ENCODE measurements at regions not wholly inside any gene's neighbourhood (a gene's known extent, or its start where the extent isn't known, plus 50 kb on each side); places are given as distances from the start of the nearest gene placed in this dataset.
"Not testable (repeated sequence)": the region's sequence is repeated elsewhere in the genome, so short reads cannot be mapped to it uniquely, and the experiment has no call there.

DNA sequence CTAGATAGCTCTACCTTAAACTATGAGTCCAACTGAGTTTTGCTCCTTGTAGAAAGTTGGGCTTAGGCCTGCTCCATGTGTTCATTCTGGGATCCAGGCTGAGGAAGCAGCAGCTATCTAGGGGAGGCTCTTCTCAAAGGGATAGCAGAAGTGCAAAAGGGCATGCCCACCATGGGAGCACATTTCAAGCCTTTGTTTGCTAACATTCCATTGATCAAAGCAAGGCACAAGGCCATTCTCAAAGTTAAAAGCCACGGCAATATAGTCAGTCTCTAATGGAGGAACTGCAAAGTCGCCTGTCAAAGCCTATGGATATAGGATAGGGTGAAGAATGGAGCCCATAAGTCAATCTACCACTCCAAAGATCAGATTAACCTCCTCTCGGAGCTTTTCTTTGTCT is 488.1 kb upstream of the ARX start:
- no peak for DNase-seq (ENCODE audit: low read depth)

DNA sequence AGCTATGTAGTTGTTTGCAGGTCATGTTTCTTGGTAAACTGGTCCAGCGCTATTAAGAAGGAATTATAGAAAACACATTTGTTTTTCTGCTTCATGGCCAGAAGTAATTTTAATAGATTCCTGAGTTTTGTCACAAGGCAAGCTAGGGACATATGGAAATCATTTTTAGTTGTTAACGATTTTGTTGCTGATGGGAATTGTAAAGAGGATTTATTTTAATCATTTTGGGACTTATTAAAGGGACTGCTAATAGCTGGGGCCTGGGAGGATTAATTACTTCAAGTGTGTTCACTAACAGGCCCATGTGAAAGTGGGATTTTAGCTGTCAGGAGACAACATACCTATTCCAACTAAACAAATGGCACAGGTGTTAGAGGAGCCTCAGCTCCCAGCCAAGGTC is 492.0 kb upstream of the ARX start:
- DNase-seq (ENCODE audit: low read depth): no peak

DNA sequence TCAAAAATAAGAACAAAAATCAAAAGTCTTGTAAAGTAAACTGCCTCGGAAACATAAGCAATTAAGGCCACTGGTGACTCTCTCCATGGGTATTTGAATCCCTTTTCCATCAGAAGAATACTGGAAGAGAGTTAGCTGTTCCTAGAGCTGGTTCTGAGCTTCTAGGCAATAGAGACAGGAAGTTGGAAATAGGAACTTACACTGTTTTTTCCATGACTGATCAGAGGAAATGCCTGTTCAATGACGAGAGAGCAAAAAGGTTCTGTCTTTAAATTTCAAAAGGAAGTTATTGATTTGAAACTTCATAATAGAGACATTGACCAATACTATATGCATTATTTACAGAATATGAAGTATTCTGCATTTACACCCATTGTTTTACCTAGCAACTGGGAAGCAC is 503.5 kb upstream of the ARX start:
- DNase-seq (ENCODE audit: low read depth): peak; percentile 17

DNA sequence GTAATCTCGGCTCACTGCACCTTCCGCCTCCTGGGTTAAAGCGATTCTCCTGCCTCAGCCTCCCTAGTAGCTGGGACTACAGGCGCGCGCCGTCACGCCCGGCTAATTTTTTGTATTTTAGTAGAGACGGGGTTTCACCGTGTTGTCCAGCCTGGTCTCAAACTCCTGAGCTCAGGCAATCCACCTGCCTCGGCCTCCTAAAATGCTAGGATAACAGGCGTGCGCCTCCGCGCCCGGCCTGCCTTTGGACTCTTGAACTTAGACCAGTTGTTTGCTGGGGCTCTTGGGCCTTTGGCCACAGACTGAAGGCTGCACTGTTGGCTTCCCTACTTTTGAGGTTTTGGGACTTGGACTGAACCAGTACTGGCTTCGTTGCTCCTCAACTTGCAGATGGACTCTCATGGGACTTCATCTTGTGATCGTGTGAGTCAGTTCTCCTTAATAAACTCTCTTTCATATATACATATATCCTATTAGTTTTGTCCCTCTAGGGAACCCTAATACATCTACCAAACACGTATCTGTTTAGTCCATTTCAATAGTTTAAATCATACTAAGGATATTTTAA is 506.8 kb upstream of the ARX start:
- DNase-seq (ENCODE audit: low read depth): not testable (repeated sequence)

DNA sequence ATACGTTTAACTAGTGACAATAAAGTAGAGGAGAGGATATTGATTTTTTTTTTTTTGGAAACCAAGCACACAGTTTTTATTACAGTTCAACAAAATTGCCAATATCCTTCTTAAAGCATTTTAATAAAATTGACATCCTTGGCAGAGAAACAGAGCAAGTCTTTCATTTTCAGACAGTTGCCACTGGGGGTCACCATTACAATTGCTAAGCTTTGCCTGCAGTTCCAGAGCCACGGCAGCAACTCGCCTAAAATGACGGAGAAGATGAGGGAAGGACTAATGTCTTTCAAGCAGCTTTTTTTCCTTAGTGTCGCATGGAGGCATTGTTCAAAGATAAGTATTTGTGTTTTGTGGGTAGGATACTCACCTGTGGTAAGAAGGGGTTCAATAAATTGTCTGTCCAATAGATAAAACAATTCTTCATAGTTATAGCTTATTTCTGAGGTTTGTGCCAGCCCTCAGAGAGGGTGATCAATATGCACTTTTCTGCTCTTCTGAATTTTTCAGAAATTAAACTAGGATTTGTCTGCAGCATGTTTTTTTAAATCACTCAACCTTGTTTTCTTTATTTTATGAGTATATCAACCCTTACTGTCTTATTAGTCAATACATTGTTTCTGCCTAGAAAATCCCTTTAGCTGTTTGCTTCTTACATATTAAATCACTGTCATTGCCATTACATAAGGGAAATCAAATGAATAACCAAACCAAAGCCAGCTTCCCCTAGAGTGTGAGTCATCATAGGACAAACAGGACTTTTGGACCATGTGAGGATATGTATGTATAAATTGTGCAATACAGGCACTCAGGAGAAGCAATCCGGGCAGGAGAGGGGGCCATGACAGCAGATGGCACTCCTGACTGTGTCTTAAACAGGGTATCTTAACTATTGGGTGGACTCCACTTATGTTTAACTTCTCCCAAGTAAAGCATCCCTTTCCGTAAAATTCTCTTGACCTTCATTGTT is 508.1 kb upstream of the ARX start:
- DNase-seq (ENCODE audit: low read depth): peak; percentile 78

DNA sequence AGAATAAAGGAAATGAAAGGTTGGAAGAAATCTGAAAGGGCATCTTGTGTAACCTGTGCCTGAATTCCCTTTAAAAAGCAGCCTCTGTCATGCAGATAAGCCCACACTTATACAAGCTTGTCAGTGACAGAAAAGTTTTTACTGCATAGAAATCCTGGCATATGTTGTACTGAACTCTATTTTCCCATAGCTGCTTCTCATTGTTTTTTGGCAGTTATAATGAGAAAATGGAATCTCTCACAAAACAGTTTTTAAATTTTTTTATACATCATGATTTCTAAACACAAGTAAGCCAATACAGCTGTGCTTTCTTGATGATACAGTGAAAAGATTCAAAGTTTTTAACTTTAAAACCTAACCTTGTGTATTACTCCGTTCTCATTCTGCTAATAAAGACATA is 511.4 kb upstream of the ARX start:
- no peak for DNase-seq (ENCODE audit: low read depth)

DNA sequence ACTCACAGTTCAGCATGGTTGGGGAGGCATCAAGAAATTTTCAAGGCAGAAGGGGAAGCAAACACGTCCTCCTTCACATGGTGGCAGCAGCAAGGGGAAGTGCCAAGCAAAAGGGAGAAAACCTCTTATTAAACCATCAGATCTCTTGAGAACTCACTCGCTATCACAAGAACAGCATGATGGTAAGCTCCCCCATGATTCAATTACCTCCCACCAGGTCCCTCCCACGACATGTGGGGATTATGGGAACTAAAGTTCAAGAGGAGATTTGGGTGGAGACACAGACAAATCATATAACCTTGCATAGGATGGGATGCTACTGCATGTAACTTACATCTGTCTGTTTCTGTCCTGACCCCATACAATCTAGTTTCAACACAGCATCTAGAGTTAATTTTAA is 511.8 kb upstream of the ARX start:
- DNase-seq (ENCODE audit: low read depth): no peak

DNA sequence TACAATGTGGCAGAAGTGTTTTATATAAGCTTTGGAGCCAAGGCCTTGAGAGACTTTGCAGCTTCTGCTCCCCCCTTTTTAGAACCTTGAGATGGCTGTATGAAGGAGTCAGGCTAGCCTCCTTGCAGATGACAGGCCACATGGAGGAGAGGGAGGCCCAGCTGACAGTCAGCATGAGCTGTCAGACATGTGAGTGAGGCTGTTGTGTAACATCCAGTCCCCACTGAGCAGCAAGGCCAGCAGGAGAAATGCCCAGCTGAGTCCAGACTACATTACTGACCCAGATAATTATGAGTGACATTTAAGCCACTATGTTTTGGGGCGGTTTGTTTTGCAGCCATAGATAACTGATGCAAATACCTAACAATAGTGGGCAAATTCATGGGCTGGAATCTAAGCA is 515.3 kb upstream of the ARX start:
- DNase-seq (ENCODE audit: low read depth): peak; percentile 62

DNA sequence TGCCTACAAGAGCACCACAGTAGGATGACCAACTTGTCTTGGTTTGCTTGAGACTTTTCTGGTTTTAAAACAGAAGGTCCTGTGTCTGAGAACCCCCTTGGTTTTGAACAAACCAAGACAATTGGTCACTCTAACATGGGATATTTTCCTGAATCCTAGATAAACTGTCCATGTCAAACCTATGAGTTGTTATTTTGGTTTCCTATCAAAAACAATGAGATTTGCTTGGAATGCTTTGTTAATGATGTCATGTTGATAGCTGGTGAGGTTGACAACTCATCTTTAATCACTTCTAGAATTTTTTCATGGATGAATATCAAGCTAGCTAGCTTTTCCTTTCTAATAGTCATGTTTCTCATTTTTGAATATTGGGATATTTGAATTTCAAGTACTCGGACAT is 518.3 kb upstream of the ARX start:
- DNase-seq (ENCODE audit: low read depth): peak; percentile 63

DNA sequence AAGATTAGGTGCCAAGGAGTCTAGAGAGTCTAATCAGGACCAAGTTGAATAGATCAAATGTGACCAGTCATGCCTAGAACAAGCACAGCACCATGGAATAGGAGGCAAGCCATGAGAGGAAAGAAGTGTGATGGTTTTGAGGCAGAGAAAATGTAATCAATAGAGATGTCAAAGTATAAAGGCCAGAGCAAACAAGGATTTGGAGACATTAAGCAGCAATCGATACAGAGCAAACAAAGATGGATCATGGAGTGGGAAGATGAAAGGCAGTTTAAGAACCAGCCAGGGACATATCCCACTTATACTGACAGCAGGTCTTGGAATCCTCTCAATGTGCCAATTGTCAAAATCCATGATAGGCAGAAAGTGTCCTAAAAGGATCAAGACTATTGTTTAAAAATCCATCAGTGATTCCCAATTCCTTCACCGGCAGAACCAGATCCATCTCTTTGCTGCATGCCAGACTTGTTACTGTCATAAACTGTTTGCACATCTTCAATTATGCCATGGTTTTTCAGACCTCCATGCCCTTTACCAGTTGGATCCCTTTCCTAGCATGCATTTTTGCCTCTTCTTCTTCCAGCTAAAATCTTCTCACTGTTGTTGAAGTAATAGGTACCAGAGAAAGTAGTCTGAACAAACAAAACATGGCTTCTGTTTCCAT is 520.7 kb upstream of the ARX start:
- DNase-seq (ENCODE audit: low read depth): no peak

DNA sequence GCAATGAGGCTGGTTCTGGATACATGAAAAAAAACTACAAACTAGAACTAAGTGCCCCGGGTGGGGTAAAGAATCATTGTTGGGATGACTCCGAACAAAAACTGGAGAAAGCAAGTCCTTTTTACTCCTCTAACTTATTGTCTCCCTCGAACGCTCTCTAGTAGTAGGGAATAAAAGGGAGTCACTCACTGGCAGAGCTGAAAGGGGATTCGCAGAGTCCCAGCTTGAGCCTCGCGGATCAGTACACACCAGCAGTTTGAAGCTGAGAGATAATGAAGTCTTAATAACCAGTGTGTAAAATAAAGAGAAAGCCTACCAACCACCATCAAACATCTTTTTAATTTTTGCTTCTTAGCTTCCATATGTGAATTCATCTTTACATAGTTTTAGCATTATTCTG is 521.9 kb upstream of the ARX start:
- DNase-seq (ENCODE audit: low read depth): no peak

DNA sequence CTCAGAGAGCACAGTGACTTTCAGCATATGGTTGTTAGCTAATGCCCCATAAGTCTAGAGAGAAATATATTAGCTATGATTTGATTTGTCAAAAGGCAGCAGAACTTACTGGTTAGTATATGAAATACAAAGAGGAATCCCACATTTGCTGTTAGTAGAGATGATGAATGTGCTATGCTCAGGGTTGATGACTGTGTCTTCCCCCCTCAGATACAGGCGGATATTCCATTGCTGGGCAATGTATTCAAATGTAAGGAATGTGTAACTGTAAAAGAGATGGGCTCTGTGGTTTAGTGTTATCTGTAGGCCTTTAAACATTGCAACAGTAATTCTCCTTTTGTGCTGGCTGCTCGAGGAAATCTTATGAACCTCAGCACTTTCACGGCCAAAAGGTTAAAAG is 528.9 kb upstream of the ARX start:
- DNase-seq (ENCODE audit: low read depth): peak; percentile 50

DNA sequence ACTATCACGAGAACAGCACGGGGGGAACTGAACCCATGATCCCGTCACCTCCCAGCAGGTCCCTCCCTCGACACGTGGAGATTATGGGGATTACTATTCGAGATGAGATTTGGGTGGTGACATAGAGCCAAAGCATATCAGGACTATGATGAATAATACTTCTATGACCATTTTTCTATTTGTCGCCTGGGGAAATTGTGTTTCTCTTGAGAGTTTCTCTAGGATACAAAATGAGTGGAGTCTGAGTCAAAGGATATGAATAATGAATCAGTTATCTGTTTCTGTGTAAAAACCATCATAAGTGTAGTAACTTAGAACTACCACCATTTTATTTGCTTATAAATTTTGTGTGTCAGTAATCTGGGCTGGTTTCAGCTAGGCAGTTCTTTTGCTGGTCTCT is 533.0 kb upstream of the ARX start:
- peak; percentile 64 for DNase-seq (ENCODE audit: low read depth)

DNA sequence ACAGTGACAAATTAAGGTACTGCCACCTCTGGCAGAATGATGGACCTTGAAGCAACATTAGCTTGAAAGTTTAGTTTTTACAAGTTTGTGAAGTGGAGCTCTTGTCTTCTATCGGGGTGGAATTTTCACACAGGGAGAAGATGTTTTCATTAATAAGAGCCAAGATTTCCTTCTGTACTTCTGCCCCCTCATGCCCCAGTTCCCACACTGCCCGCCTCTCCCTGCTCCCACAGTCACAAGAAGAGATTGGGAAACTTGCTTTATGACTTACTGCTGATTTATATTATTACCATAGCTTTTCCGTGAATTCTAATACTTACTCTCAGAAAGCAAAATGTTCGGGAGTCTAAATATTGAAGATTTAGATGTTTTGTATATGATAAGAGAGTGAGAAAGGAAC is 539.8 kb upstream of the ARX start:
- DNase-seq (ENCODE audit: low read depth): no peak

DNA sequence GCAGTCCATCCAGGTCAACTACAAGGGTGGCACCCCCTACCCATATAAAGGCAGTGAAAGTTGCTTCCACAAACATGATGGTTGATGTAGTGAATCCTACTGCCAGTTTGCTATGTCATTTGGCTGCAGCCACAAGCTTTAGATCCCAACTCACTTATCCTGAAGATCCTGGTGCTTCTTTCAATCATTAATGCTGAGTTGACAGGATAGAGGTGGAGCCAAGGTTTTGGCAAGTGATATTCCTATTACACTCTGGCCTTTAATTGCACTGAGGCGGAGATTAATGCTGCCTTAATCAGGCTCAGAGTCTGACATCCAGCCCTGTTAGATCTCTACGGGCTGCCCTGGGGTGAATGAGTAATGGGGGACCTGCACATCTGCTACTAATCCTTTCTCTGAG is 542.4 kb upstream of the ARX start:
- DNase-seq (ENCODE audit: low read depth): no peak

DNA sequence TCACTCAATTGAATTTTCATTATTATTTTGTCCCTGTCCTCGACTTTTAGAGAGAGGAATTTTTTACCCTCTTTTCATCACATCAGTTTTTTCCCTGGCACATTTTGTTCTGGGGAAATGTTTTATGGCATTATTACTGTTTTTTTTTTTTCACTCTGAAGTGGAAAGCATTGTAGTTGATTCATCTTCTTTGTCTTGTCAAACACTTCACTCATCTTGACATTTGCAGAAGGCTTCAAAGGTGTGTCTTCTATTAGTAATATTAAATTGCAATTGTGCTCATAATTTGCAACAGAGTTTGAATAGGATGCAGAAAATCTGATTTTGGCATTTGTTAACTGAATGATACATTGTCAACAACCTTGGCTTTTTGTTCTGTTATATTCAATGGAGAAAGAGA is 545.4 kb upstream of the ARX start:
- DNase-seq (ENCODE audit: low read depth): no peak

DNA sequence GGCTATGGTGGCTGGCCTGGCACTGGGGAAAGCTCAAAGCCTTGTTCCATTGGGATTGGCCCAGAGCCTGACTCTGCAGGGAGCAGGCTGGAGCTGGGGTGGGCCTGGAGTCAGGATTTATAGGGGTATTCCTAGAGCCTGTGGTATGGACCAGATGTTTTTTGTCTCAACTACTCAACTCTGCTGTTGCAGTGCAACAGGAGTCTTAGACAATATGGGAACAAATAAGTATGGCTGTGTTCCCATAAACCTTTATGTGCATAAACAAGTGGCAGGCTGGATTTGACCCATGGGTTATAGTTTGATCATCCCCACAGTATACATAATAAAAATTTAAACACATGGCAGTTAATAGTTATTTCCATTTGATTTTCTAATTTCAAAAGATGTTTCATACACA is 557.9 kb upstream of the ARX start:
- no peak for DNase-seq (ENCODE audit: low read depth)

DNA sequence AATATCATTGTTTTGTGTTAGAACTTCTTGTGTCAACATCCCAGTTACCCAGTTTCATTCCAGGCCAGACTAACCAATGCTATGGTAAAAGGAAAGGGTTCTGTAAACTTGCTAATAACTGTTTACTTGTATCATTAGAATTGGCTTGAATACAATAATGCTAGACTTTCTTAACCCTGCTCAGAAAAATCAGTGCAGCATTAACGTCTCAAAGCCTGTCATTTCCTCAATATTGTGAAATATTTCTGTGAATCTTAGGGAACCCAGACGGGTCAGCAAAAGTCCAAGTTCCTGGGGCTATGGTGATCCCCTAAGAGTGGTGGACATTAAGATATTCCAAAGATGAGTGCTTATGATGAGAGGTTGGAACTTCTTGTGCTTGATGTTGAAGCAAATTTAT is 541.2 kb upstream of the MAGEB18 start:
- DNase-seq (ENCODE audit: low read depth): no peak

DNA sequence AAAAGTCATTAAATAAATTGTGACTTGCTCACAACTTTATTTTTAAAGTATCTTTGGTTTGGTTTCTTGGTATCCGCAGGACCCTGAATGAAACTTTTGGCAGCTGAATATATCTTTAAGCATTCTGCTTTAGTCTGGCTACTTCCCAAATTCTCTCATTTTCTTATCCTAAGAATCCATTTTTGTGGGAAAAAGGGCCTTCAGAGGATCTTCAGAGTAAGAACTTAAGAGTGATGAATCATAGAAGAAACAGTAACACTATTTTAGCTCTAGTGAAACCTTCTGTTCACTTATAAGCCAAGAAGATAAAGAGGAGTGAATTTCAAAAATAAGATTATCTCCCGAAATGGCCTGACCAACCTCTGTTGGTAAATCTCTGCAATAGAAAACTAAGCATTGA is 540.6 kb upstream of the MAGEB18 start:
- DNase-seq (ENCODE audit: low read depth): peak; percentile 0

DNA sequence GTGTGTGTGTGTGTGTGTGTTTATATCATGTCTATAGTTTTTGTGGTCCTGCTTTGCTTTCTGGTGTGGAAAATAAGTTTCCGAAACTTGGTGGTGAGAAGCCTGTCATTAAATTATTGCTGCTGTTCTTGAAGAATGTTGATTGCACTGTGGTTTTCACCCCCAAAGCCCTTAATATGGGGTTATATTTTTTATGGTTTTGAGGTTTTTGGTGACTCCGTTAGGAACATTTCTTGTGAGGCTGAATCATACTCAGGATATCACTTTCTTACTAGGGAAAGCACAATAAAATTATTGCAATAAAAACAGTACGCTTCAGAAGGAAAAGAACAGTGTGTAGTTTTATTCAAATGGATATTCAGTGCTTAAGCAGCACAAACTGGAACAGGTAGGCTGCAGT is 539.1 kb upstream of the MAGEB18 start:
- peak; percentile 45 for DNase-seq (ENCODE audit: low read depth)

DNA sequence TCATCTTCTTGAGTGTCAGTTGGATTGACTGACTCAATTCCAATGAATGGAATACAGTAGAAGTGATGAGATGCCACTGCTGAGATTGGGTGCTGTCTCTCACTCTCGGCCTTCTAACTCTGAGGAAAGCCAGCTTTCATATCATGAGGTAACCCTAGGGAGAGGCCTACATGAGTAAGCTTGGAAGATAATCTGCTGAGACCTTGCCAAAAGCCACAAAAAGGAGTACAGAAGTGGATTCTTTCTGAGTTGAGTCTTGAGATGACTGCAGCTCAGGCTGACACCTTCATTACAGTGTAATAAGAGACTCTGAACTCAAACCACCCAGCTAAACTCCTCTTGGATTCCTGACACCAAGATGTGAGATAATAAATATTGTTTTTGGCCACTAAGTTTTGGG is 537.4 kb upstream of the MAGEB18 start:
- DNase-seq (ENCODE audit: low read depth): peak; percentile 67

DNA sequence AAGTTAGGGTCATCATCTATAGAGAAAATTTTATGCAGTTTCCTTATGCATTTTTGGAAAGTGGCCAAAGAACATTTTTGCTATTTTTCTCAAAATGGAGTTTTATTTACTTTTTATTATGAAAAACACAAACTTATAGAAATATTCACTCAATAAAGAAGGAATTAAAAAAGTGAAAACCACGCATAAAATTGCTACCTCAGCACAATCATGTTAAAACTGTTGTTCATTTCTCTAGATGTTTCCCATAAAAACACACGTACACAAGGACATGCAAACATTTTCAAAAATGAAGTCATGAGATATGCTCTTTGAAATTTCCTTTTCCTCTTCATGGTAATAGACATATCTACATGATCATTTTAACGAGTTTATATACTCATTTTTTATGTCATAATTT is 536.8 kb upstream of the MAGEB18 start:
- no peak for DNase-seq (ENCODE audit: low read depth)

DNA sequence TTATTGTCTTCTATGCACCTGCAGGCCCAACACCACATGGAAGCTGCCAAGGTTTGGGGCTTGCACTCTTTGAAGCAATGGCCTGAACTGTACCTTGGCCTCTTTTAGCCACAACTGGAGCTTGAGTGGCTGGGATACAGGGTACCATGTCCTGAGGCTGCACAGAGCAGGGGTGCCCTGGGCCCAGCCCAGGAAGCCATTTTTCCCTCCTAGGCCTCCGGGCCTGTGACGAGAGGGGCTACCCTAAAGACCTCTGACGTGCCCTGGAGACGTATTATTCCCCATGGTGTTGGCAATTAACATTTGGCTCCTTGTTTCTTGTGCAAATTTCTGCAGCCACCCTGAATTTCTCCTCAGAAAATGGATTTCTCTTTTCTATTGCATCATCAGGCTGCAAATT is 519.9 kb upstream of the MAGEB18 start:
- DNase-seq (ENCODE audit: low read depth): no peak
